ENCODE measurements at regions not wholly inside any gene's neighbourhood (a gene's known extent, or its start where the extent isn't known, plus 50 kb on each side); places are given as distances from the start of the nearest gene placed in this dataset.

- H3K9me3 ChIP-seq (ENCODE audit: control insufficient read depth in 1 of 2, insufficient read depth in 1 of 2, low read depth in 1 of 2, low read length in 2 of 2), result peaks cover 0 to 5% of the 10 kb centered on the region in 2 experiments; a peak in 1 of 4 replicates
- no peaks in the 10 kb centered on the region for H3K79me2 ChIP-seq (ENCODE audit: insufficient read depth, low read length)
- ATAC-seq (no peak), DNase-seq (ENCODE audit: low read depth, low spot score) (no peak)
- no peak overlapping the region for H3K27ac ChIP-seq (ENCODE audit: low read depth, low read length)
- no peak overlapping the region for H3K4me2 ChIP-seq (ENCODE audit: low read length)
- no peak overlapping the region for H2AFZ ChIP-seq (ENCODE audit: low read depth, low read length, poor library complexity, severe bottlenecking)
- ChIA-PET CTCF (no interaction called here), RAD21 (ENCODE audit: low non-redundant PET in 1 of 2, low total read pairs in 2 of 2, uncharacterized antibody in 2 of 2, unreplicated experiment in 2 of 2) (no interaction called here), POLR2A (no interaction called here)
- BruUV-seq (replicated peaks), result no TSS peak
- no peaks in the 10 kb centered on the region for H3K9me2 ChIP-seq (ENCODE audit: insufficient read depth)
- no peaks in the 10 kb centered on the region for H4K20me1 ChIP-seq (ENCODE audit: insufficient read depth)
- H3K27me3 ChIP-seq (ENCODE audit: insufficient read depth, low read length), result no peaks in the 10 kb centered on the region
- H3K36me3 ChIP-seq (ENCODE audit: control insufficient read depth in 1 of 2, insufficient read depth in 2 of 2, low read length in 2 of 2), result no peaks in the 10 kb centered on the region
- TF ChIP-seq EZH2phosphoT487 (IDR thresholded peaks at IDR 0.05; ENCODE audit: borderline replicate concordance) (no peak), EZH2 (IDR thresholded peaks at IDR 0.05) (no peak), YY1 (IDR thresholded peaks at IDR 0.05; ENCODE audit: extremely low read depth, insufficient replicate concordance, low read depth, low read length) (no peak), RAD21 (IDR thresholded peaks at IDR 0.05; ENCODE audit: low read depth) (no peak), CBX3 (IDR thresholded peaks at IDR 0.05; ENCODE audit: low read depth) (peak; percentile 25; the same call in 1 of the 2 replicates), TCF7L2 (IDR thresholded peaks at IDR 0.05; ENCODE audit: borderline replicate concordance, extremely low read depth, insufficient read depth, insufficient read length) (no peak), POLR2AphosphoS5 (IDR thresholded peaks at IDR 0.05; ENCODE audit: low read depth, low read length) (no peak)
- H3K9ac ChIP-seq (ENCODE audit: low read length), result no peak overlapping the region
- H3K4me1 ChIP-seq (ENCODE audit: control insufficient read depth in 1 of 2, insufficient read depth in 2 of 2, low read length in 2 of 2), result no peaks in the 10 kb centered on the region
- no peak overlapping the region for H3K4me3 ChIP-seq (replicated peaks in 1 of 2; ENCODE audit: low read depth in 1 of 2, low read length in 2 of 2)
- intact Hi-C loops (cut with micrococcal nuclease), result no loop called here
These were observed 79.0 kb upstream of the WAC start for GRCh38 chr10:28453926-28454325.

- Histone ChIP-seq H3K4me1 (ENCODE audit: control insufficient read depth in 1 of 2, insufficient read depth in 2 of 2, low read length in 2 of 2) (no peaks in the 10 kb centered on the region), H4K20me1 (ENCODE audit: insufficient read depth) (no peaks in the 10 kb centered on the region), H3K27me3 (ENCODE audit: insufficient read depth, low read length) (no peaks in the 10 kb centered on the region), H2AFZ (ENCODE audit: low read depth, low read length, poor library complexity, severe bottlenecking) (peak overlapping the region; percentile 32), H3K9me2 (ENCODE audit: insufficient read depth) (no peaks in the 10 kb centered on the region), H3K4me3 (replicated peaks in 1 of 2; ENCODE audit: low read depth in 1 of 2, low read length in 2 of 2) (no peak overlapping the region), H3K79me2 (ENCODE audit: insufficient read depth, low read length) (no peaks in the 10 kb centered on the region), H3K4me2 (ENCODE audit: low read length) (no peak overlapping the region), H3K9ac (ENCODE audit: low read length) (no peak overlapping the region), H3K9me3 (ENCODE audit: control insufficient read depth in 1 of 2, insufficient read depth in 1 of 2, low read depth in 1 of 2, low read length in 2 of 2) (peaks cover 0 to 5% of the 10 kb centered on the region in 2 experiments; a peak in 1 of 4 replicates), H3K27ac (ENCODE audit: low read depth, low read length) (no peak overlapping the region), H3K36me3 (ENCODE audit: control insufficient read depth in 1 of 2, insufficient read depth in 2 of 2, low read length in 2 of 2) (no peaks in the 10 kb centered on the region)
- no peak for ATAC-seq
- POLR2A ChIA-PET, result no interaction called here
- no peak for DNase-seq (ENCODE audit: low read depth, low spot score)
- intact Hi-C loops (cut with micrococcal nuclease), result no loop called here
- RAD21 ChIA-PET (ENCODE audit: low non-redundant PET in 1 of 2, low total read pairs in 2 of 2, uncharacterized antibody in 2 of 2, unreplicated experiment in 2 of 2), result no interaction called here
- BruUV-seq (replicated peaks), result no TSS peak
- CTCF ChIA-PET, result no interaction called here
- TF ChIP-seq SIN3A (IDR thresholded peaks at IDR 0.05; ENCODE audit: low read depth) (no peak), CBX3 (IDR thresholded peaks at IDR 0.05; ENCODE audit: low read depth) (no peak), SP1 (IDR thresholded peaks at IDR 0.05; ENCODE audit: low read depth) (no peak), MAX (IDR thresholded peaks at IDR 0.05) (no peak), FOSL1 (IDR thresholded peaks at IDR 0.05; ENCODE audit: low read depth) (no peak), CEBPB (IDR thresholded peaks at IDR 0.05; ENCODE audit: low read depth) (no peak), ZNF274 (IDR thresholded peaks at IDR 0.05; ENCODE audit: low read depth, low read length) (no peak), CTCF (IDR thresholded peaks at IDR 0.05 in 2 of 3, conservative IDR thresholded peaks at IDR 0.05 in 1 of 3; ENCODE audit: borderline replicate concordance in 1 of 3, insufficient read depth in 1 of 3, low read depth in 2 of 3, low read length in 2 of 3) (no peak), ZFX (IDR thresholded peaks at IDR 0.05) (no peak), REST (IDR thresholded peaks at IDR 0.05; ENCODE audit: low read depth) (no peak), ATF3 (IDR thresholded peaks at IDR 0.05) (no peak)
These were observed 75.8 kb upstream of the WAC start for GRCh38 chr10:28457110-28457509.
